PC-9 (cell line): ENCODE measurements at regions not wholly inside any gene's neighbourhood (a gene's known extent, or its start where the extent isn't known, plus 50 kb on each side); places are given as distances from the start of the nearest gene placed in this dataset.

Experiments used
- CTCF ChIP-seq: fragments of 200-600 bp; sonication (generic); conservative IDR thresholded peaks from 2 replicates; pipeline ENCODE4 v1.6.1; 2017; ENCODE audit warnings: mixed run types, antibody characterized with exemption, mild to moderate bottlenecking, moderate library complexity
- EZH2 ChIP-seq: fragments of 200-600 bp; sonication (generic); IDR thresholded peaks from 2 replicates; pipeline ENCODE4 v1.8.0; 2017; ENCODE audit warnings: antibody characterized with exemption, low read depth

- TF ChIP-seq CTCF (no peak), EZH2 (no peak)
Observed at GRCh38 chr6:100946711-100947110, 65.6 kb upstream of the ASCC3 start.
